SU-DHL-6 (cell line): ENCODE measurements at regions not wholly inside any gene's neighbourhood (a gene's known extent, or its start where the extent isn't known, plus 50 kb on each side); places are given as distances from the start of the nearest gene placed in this dataset.

Source experiments
- H2AFZ ChIP-seq: fragments of 200-600 bp; sonication (generic); 2 replicates; pipeline ENCODE4 v1.6.1; 2014; ENCODE audit warnings: low read depth, mild to moderate bottlenecking, moderate library complexity, mixed read lengths, antibody characterized with exemption, low read length; ENCODE audit not compliant: severe bottlenecking
- H3F3A ChIP-seq: fragments of 200-600 bp; shearing (Covaris generic); 2 replicates; pipeline ENCODE4 v1.6.0; 2016; ENCODE audit warnings: antibody characterized with exemption, mild to moderate bottlenecking; ENCODE audit not compliant: insufficient read depth
- H3K27ac ChIP-seq: fragments of 200-600 bp; sonication (generic); 2 replicates; pipeline ENCODE4 v1.5.1; 2016; ENCODE audit warnings: low read depth, mild to moderate bottlenecking, low read length, moderate library complexity, mixed read lengths
- H3K27me3 ChIP-seq: fragments of 200-600 bp; sonication (generic), shearing (Covaris generic); 2 replicates; pipeline ENCODE4 v1.6.0; 2014; ENCODE audit warnings: mild to moderate bottlenecking, low read length
- H3K36me3 ChIP-seq: fragments of 200-600 bp; sonication (generic); 2 replicates; pipeline ENCODE4 v1.6.1; 2014; ENCODE audit warnings: mild to moderate bottlenecking, low read length, mixed read lengths
- H3K4me2 ChIP-seq: fragments of 300-600, 200-600 bp; shearing (Covaris generic), sonication (generic); 2 replicates; pipeline ENCODE4 v1.6.0; 2014; ENCODE audit warnings: low read length, low read depth, mild to moderate bottlenecking; ENCODE audit not compliant: poor library complexity, severe bottlenecking
- H3K4me3 ChIP-seq: fragments of 200-600 bp; sonication (generic); 2 replicates; pipeline ENCODE4 v1.5.1; 2014; ENCODE audit warnings: antibody characterized with exemption, low read length, mild to moderate bottlenecking, mixed read lengths; ENCODE audit not compliant: insufficient read depth, poor library complexity, severe bottlenecking
- H3K79me2 ChIP-seq: fragments of 200-600 bp; sonication (generic); 2 replicates; pipeline ENCODE4 v1.6.1; 2014; ENCODE audit warnings: mild to moderate bottlenecking, low read length, moderate library complexity; ENCODE audit not compliant: insufficient read depth
- H3K9ac ChIP-seq: fragments of 200-600 bp; sonication (generic); 2 replicates; pipeline ENCODE4 v1.7.0; 2014; ENCODE audit warnings: mild to moderate bottlenecking, low read length
- H3K9me2 ChIP-seq: fragments of 200-600 bp; sonication (generic); replicated peaks from 2 replicates; pipeline ENCODE4 v1.6.1; 2014; ENCODE audit warnings: low read length; ENCODE audit not compliant: insufficient read depth
- H3K9me3 ChIP-seq: fragments of 200-600 bp; sonication (generic); 2 replicates; pipeline ENCODE4 v1.6.1; 2014; ENCODE audit warnings: low read length, mixed read lengths; ENCODE audit not compliant: insufficient read depth
- H4K20me1 ChIP-seq: fragments of 200-600 bp; sonication (generic); 2 replicates; pipeline ENCODE4 v1.6.1; 2014; ENCODE audit warnings: low read depth, mild to moderate bottlenecking, antibody characterized with exemption, low read length, moderate library complexity, mixed read lengths
- CTCF ChIP-seq: fragments of 200-600 bp; sonication (generic); IDR thresholded peaks from one replicate; pipeline ENCODE4 v1.5.1; 2017; ENCODE audit warnings: antibody characterized with exemption, mild to moderate bottlenecking, low read length, moderate library complexity; ENCODE audit not compliant: insufficient read depth, poor library complexity, severe bottlenecking
- EZH2phosphoT487 ChIP-seq: fragments of 200-600 bp; sonication (generic), shearing (Covaris generic); conservative IDR thresholded peaks from 2 replicates; pipeline ENCODE4 v1.6.1; 2018; ENCODE audit warnings: mild to moderate bottlenecking, antibody characterized with exemption, low read length, moderate library complexity, mixed read lengths

GRCh38 chr4:141457653-141458052 is 178.7 kb upstream of the IL15 start:
- Histone ChIP-seq H3K9ac (no peak overlapping the region), H3K4me3 (no peak overlapping the region), H3K9me3 (no peaks in the 10 kb centered on the region), H3F3A (no peaks in the 10 kb centered on the region), H3K4me2 (no peak overlapping the region), H3K79me2 (no peaks in the 10 kb centered on the region), H2AFZ (no peak overlapping the region), H3K36me3 (no peaks in the 10 kb centered on the region), H4K20me1 (no peaks in the 10 kb centered on the region), H3K9me2 (no peaks in the 10 kb centered on the region), H3K27ac (no peak overlapping the region), H3K27me3 (no peaks in the 10 kb centered on the region)
- TF ChIP-seq CTCF (no peak), EZH2phosphoT487 (no peak)

- Histone ChIP-seq H4K20me1 (no peaks in the 10 kb centered on the region), H3K9me2 (no peaks in the 10 kb centered on the region), H3K9ac (no peak overlapping the region), H3K4me2 (no peak overlapping the region), H3F3A (no peaks in the 10 kb centered on the region), H2AFZ (no peak overlapping the region), H3K9me3 (no peaks in the 10 kb centered on the region), H3K79me2 (no peaks in the 10 kb centered on the region), H3K27ac (no peak overlapping the region), H3K36me3 (no peaks in the 10 kb centered on the region), H3K27me3 (no peaks in the 10 kb centered on the region), H3K4me3 (no peak overlapping the region)
- TF ChIP-seq CTCF, result no peak
- TF ChIP-seq EZH2phosphoT487, result no peak
Measured at GRCh38 chr4:141458501-141458900, 177.9 kb upstream of the IL15 start.

DNA sequence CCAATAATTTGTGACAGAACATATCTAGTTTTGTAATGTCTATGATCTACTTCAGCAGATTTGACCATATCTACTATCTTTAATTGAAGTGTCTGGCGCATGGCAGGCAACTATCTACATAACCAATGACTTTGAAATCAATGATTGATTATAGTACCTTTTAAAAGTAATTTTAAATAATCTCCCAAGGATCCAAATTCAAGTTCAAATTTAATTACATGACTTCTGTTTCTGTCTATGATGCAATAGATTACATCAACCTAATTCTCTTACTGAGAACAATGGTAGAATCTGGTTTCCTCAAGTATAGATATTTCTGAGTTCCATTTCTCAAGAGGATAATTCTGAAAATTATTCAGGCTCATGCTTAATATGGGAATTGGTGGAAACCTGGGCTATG is 177.4 kb upstream of the IL15 start:
- H3K4me2 ChIP-seq, result no peak overlapping the region
- no peak overlapping the region for H3K27ac ChIP-seq

More for the DNA sequence above, 177.4 kb upstream of the IL15 start:
- Histone ChIP-seq H3K9me2 (no peaks in the 10 kb centered on the region), H4K20me1 (no peaks in the 10 kb centered on the region), H3K79me2 (no peaks in the 10 kb centered on the region), H3K4me3 (no peak overlapping the region), H3K27me3 (no peaks in the 10 kb centered on the region), H3K36me3 (no peaks in the 10 kb centered on the region), H3K9me3 (no peaks in the 10 kb centered on the region), H3K9ac (no peak overlapping the region), H2AFZ (no peak overlapping the region), H3F3A (no peaks in the 10 kb centered on the region)
- no peak for TF ChIP-seq CTCF
- no peak for TF ChIP-seq EZH2phosphoT487
